Neutrophil (primary cell): ENCODE measurements at regions not wholly inside any gene's neighbourhood (a gene's known extent, or its start where the extent isn't known, plus 50 kb on each side); places are given as distances from the start of the nearest gene placed in this dataset.
A peak's percentile ranks its signal among the peaks of the same experiment; 100 is the strongest.

ENCODE experiments used
- H3K27ac ChIP-seq: fragments of 200-600 bp; sonication (generic); 2 replicates; pipeline ENCODE4 v1.5.1; 2016; ENCODE audit warnings: mild to moderate bottlenecking, moderate library complexity
- H3K27me3 ChIP-seq: fragments of 200-600 bp; sonication (generic); 2 replicates; pipeline ENCODE4 v1.6.0; 2016; ENCODE audit warnings: mild to moderate bottlenecking
- H3K36me3 ChIP-seq: fragments of 200-600 bp; sonication (generic); 2 replicates; pipeline ENCODE4 v1.5.1; 2017
- H3K4me1 ChIP-seq, 2 experiments: fragments of 200-600 bp in 1 of 2; sonication (generic) in 1 of 2; 1 replicate in 1 of 2; 2 replicates in 1 of 2; pipeline versions ENCODE4 v1.5.1 to v1.6.1; 2013 to 2016; ENCODE audit warnings: low read depth in 1 of 2, low read length in 1 of 2, mild to moderate bottlenecking in 1 of 2, moderate library complexity in 1 of 2; ENCODE audit not compliant: control insufficient read depth in 1 of 2, insufficient read depth in 1 of 2
- H3K4me3 ChIP-seq, 2 experiments: fragments of 200-600 bp in 1 of 2; sonication (generic) in 1 of 2; 1 replicate in 1 of 2; 2 replicates in 1 of 2; pipeline ENCODE4 v1.5.1; 2013 to 2016; ENCODE audit warnings: low read depth in 1 of 2, low read length in 1 of 2, mild to moderate bottlenecking in 1 of 2, moderate library complexity in 1 of 2
- H3K9me3 ChIP-seq: fragments of 200-600 bp; sonication (generic); 2 replicates; pipeline ENCODE4 v1.5.1; 2016
- TF ChIP-seq, protein P1 (sequence below): fragments of 200-600 bp; sonication (generic); IDR thresholded peaks from 2 replicates; pipeline ENCODE4 v1.5.1; 2016; ENCODE audit warnings: antibody characterized with exemption

DNA sequence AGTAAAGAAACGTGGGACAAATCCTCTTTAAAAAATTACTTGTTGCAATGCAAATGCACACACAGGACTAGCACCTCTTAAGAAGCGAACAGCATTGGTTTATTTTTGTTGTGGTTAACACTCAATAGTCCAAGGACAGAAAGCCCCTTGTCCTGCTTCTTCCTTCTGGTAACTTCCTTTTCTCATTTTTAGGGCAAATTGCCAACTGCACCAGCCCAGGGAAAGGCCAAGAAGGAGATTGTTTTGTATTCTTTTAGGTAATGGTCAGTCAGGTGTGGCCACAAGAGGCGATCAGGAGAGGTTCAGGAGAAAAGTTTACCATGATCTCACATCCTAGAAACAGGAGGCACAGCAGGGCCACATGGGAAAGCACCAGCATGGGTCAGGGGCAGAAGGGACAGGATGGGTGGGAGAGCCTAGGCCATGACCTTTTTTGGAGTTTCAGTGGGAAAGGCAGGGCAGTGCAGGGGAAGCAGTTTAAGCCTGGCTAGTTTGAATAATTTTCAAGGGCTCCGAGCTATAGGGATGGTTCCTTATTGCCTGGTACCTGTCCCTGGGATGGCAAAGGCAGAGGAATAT is 73.0 kb downstream of the CHRNA1 start:
- TF ChIP-seq, protein P1, sequence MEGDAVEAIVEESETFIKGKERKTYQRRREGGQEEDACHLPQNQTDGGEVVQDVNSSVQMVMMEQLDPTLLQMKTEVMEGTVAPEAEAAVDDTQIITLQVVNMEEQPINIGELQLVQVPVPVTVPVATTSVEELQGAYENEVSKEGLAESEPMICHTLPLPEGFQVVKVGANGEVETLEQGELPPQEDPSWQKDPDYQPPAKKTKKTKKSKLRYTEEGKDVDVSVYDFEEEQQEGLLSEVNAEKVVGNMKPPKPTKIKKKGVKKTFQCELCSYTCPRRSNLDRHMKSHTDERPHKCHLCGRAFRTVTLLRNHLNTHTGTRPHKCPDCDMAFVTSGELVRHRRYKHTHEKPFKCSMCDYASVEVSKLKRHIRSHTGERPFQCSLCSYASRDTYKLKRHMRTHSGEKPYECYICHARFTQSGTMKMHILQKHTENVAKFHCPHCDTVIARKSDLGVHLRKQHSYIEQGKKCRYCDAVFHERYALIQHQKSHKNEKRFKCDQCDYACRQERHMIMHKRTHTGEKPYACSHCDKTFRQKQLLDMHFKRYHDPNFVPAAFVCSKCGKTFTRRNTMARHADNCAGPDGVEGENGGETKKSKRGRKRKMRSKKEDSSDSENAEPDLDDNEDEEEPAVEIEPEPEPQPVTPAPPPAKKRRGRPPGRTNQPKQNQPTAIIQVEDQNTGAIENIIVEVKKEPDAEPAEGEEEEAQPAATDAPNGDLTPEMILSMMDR, result no peak
- peaks cover 6 to 7% of the 10 kb centered on the region in 2 experiments for H3K4me1 ChIP-seq
- no peaks in the 10 kb centered on the region for H3K36me3 ChIP-seq
- peaks cover 34% of the 10 kb centered on the region for H3K27me3 ChIP-seq
- no peak overlapping the region for H3K4me3 ChIP-seq
- H3K9me3 ChIP-seq, result no peaks in the 10 kb centered on the region
- no peak overlapping the region for H3K27ac ChIP-seq

DNA sequence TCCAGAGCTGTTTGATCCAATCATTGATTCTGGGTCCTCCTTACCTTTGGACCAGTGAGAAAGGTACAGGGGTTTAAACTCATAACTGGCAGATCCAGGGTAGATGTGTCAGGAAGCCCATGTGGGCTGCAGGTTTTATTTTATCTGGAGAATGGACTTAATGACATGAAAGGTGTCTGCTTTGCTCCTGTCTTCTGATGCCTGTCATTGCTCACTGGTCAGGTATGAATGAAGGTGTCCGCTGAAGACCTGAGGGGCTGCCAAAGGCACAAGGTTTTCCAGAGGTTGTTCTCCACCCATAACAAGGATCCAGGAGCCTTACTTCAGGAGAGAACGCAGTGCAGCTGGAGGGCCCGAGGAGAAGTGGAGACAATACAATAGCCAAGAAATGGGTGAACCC is 74.2 kb downstream of the CHRNA1 start:
- Histone ChIP-seq H3K27ac (no peak overlapping the region), H3K36me3 (no peaks in the 10 kb centered on the region), H3K9me3 (no peaks in the 10 kb centered on the region)

GRCh38 chr2:174688079-174688478 is 76.2 kb downstream of the CHRNA1 start:
- H3K27ac ChIP-seq, result no peak overlapping the region
- H3K36me3 ChIP-seq, result no peaks in the 10 kb centered on the region
- TF ChIP-seq, protein P1, result peak; percentile 46

More for the DNA sequence above, 74.2 kb downstream of the CHRNA1 start:
- Histone ChIP-seq H3K27me3 (peaks cover 22% of the 10 kb centered on the region), H3K4me1 (peaks cover 18 to 19% of the 10 kb centered on the region in 2 experiments), H3K4me3 (no peak overlapping the region)
- TF ChIP-seq, protein P1, result no peak

DNA sequence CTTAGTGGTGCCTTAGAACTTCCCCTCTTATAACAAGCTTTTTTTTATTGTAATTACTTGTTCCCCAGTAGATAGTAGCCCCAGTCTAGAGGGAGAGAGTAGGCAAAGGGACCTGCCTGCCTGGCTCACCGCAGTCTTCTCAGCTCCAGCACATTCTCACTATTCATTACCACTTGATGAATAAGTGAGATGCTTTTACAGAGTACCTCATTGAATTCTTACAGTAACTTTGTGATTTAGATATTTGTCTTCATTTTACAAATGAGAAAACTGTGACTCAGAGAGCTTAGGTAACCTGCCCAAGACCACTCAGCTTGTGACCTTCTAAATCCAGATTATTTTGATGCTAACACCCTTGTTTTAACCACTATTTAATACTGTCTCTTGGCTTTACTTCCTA is 77.8 kb downstream of the CHRNA1 start:
- no peak overlapping the region for H3K4me3 ChIP-seq
- peak overlapping the region; percentile 10 for H3K27ac ChIP-seq
- no peaks in the 10 kb centered on the region for H3K36me3 ChIP-seq
- H3K27me3 ChIP-seq, result peaks cover 10% of the 10 kb centered on the region
- no peaks in the 10 kb centered on the region for H3K9me3 ChIP-seq
- TF ChIP-seq, protein P1, result no peak
- H3K4me1 ChIP-seq, result peaks cover 28 to 30% of the 10 kb centered on the region in 2 experiments

More at GRCh38 chr2:174688079-174688478, 76.2 kb downstream of the CHRNA1 start:
- no peak overlapping the region for H3K4me3 ChIP-seq
- H3K27me3 ChIP-seq, result peaks cover 11% of the 10 kb centered on the region
- H3K9me3 ChIP-seq, result no peaks in the 10 kb centered on the region
- peaks cover 24% of the 10 kb centered on the region in 2 experiments for H3K4me1 ChIP-seq

DNA sequence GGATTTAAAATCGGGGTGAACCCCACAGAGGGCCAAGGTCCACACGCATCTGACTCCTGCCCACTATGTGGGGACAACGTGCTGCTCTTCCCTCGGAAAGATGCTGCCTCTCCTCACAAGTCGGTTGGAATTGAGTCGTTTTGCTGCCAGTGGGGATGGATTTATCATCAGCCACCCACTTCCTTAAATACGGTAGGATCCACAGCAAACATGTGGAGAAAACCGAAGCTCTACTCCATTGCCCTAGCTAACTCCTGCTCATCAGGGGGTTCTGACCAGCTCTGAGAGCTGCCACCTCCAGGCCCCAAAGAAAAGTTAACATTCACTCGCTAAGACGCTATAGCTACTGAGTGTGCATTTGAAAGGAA is 80.9 kb downstream of the CHRNA1 start:
- H3K4me1 ChIP-seq, result peaks cover 50 to 51% of the 10 kb centered on the region in 2 experiments
- H3K27ac ChIP-seq, result peak overlapping the region; percentile 87
- H3K27me3 ChIP-seq, result peaks cover 10% of the 10 kb centered on the region
- TF ChIP-seq, protein P1, result no peak
- no peaks in the 10 kb centered on the region for H3K36me3 ChIP-seq
- H3K4me3 ChIP-seq, result peak overlapping the region; percentile 81 to 91
- H3K9me3 ChIP-seq, result no peaks in the 10 kb centered on the region
